IPS DF 6.9 (cell line): ENCODE measurements at regions not wholly inside any gene's neighbourhood (a gene's known extent, or its start where the extent isn't known, plus 50 kb on each side); places are given as distances from the start of the nearest gene placed in this dataset.
"Not testable (repeated sequence)": the region's sequence is repeated elsewhere in the genome, so short reads cannot be mapped to it uniquely, and the experiment has no call there.

Experiments used
- DNase-seq: peaks from one replicate; pipeline ENCODE4 v3.0.0-alpha.2; 2013; ENCODE audit warnings: low read depth, low spot score
- H3K27ac ChIP-seq: one replicate; pipeline ENCODE4 v1.5.1; 2013; ENCODE audit warnings: low read length, control low read depth
- H3K27me3 ChIP-seq: 2 replicates; pipeline ENCODE4 v1.6.1; 2013; ENCODE audit warnings: mild to moderate bottlenecking, low read length; ENCODE audit not compliant: control insufficient read depth, insufficient read depth
- H3K36me3 ChIP-seq: 2 replicates; pipeline ENCODE4 v1.6.1; 2013; ENCODE audit warnings: low read length; ENCODE audit not compliant: control insufficient read depth, insufficient read depth
- H3K4me1 ChIP-seq: 2 replicates; pipeline ENCODE4 v1.6.1; 2013; ENCODE audit warnings: low read length; ENCODE audit not compliant: control insufficient read depth, insufficient read depth
- H3K4me3 ChIP-seq: 2 replicates; pipeline ENCODE4 v1.5.1; 2013; ENCODE audit warnings: mild to moderate bottlenecking, low read length
- H3K9me3 ChIP-seq: 2 replicates; pipeline ENCODE4 v1.6.1; 2013; ENCODE audit warnings: low read length, inconsistent platforms; ENCODE audit not compliant: control insufficient read depth, insufficient read depth
- WGBS: extraction: QIAGEN DNeasy Blood & Tissue Kit; methylation state at CpG from one replicate; pipeline ENCODE4 v1.1.7; 2013; ENCODE audit warnings: mixed read lengths, missing lambda C conversion rate; ENCODE audit not compliant: insufficient read length, insufficient coverage; 5-methylcytosine and 5-hydroxymethylcytosine counted together

DNA sequence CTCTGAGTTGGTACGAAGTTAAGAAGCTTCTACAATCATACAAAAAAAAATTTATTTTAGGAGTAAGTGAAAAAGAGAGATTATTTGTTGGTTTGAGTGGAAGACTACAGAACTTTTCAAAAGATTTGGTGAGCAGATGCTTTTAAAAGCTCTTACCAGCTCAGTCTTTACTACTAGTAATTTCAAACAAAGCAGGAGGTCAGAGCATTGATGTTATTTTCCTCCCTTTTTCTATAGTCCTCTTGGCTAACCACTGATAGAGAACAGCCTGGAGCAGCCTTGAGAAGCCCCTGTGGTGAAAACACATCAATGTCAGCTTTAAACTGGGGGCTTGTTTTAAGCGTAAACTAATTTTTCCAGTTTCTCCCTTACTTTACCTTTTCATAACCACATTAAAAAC, 559.3 kb upstream of the CDH2 start:
- H3K27ac ChIP-seq: no peak overlapping the region
- H3K4me3 ChIP-seq: no peak overlapping the region
- no peaks in the 10 kb centered on the region for H3K27me3 ChIP-seq
- no CpG with 5 or more reads among the region's 2 CpGs for WGBS
- DNase-seq: no peak
- H3K9me3 ChIP-seq: no peaks in the 10 kb centered on the region
- no peaks in the 10 kb centered on the region for H3K4me1 ChIP-seq
- H3K36me3 ChIP-seq: no peaks in the 10 kb centered on the region

DNA sequence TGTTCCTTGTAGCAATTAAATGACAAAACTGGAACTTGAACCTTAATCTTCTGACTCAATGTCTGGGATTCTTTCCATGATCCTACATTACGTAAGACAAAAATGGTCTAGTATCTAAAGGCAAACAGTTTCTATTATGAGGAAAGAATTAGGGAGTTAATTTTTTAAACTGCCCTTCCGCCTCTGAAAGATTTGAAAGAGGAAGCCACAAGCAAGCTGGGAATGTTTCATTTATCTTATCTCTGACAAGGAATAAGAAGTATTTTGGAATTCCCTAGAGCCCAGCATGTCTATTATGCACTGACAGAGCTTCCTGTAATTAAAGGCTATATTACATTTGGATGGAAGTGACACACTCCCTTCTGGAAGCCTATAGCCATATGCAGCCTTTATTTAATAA, 558.8 kb upstream of the CDH2 start:
- WGBS: no CpG with 5 or more reads among the region's 2 CpGs
- no peak overlapping the region for H3K4me3 ChIP-seq
- H3K27ac ChIP-seq: no peak overlapping the region

DNA sequence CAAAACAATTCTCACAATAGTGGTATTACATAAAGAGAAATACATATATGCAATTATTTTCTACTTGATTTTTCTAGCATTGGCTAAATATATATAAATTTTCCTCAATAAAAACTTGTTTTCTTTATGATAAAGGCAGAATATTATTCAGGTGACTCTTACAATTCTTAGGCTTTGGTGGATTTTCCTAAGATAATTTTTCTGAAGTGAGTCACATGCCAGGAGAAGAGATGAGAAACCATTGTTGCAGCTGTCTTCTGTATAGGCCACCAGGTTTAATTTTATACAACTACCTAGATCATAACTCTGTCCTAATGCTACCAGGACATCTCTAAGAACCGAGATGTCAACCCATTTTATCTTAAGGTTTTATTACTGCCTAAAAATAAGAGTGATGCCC, 552.4 kb upstream of the CDH2 start:
- no peak overlapping the region for H3K4me3 ChIP-seq
- no peak overlapping the region for H3K27ac ChIP-seq
- no peaks in the 10 kb centered on the region for H3K9me3 ChIP-seq
- no peaks in the 10 kb centered on the region for H3K4me1 ChIP-seq
- no peak for DNase-seq
- H3K36me3 ChIP-seq: no peaks in the 10 kb centered on the region
- H3K27me3 ChIP-seq: no peaks in the 10 kb centered on the region
- WGBS: no CpG with 5 or more reads among the region's 1 CpG

More for the DNA sequence above, 558.8 kb upstream of the CDH2 start:
- Histone ChIP-seq H3K4me1 (no peaks in the 10 kb centered on the region), H3K36me3 (no peaks in the 10 kb centered on the region), H3K27me3 (no peaks in the 10 kb centered on the region), H3K9me3 (no peaks in the 10 kb centered on the region)
- no peak for DNase-seq

DNA sequence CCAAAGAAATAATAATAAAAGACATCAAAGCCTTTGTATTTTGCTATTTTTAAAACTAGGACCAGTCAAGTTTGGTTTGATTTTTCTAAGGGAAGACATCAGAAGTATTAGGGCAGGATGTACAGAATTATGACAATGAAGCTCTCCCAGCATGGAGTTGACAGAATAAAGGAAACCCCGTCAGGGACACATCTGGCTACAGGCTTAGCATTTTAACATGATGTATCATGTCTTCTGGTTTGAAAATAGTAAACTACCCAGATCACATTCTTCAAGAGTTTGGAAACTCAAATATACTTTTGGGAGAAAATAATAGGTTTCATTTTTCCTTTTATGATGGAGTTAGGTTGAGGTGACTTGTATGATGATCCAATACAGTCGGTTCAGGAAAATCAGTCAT, 552.0 kb upstream of the CDH2 start:
- H3K36me3 ChIP-seq: no peaks in the 10 kb centered on the region
- no peaks in the 10 kb centered on the region for H3K27me3 ChIP-seq
- no peak overlapping the region for H3K27ac ChIP-seq
- no peaks in the 10 kb centered on the region for H3K9me3 ChIP-seq
- no peak overlapping the region for H3K4me3 ChIP-seq
- WGBS: no CpG with 5 or more reads among the region's 2 CpGs
- H3K4me1 ChIP-seq: no peaks in the 10 kb centered on the region
- DNase-seq: no peak

DNA sequence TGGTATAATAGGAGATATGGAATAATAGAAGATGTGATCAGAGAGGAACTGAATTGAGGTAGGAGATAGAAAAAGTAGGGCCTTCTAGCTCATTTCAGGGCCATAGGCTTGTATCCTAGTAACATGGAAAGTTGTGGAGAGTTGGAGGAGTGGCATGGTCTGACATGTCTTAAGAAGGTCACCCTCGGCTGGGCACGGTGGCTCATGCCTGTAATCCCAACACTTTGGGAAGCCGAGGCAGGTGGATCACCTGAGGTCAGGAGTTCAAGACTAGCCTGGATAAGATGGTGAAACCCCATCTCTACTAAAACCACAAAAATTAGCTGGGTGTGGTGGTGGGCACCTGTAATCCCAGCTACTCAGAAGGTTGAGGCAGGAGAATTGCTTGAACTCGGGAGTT, 550.3 kb upstream of the CDH2 start:
- not testable (repeated sequence) for H3K36me3 ChIP-seq, H3K9me3 ChIP-seq, H3K27ac ChIP-seq, H3K4me3 ChIP-seq, H3K27me3 ChIP-seq, H3K4me1 ChIP-seq, DNase-seq
- WGBS: no CpG with 5 or more reads among the region's 4 CpGs

DNA sequence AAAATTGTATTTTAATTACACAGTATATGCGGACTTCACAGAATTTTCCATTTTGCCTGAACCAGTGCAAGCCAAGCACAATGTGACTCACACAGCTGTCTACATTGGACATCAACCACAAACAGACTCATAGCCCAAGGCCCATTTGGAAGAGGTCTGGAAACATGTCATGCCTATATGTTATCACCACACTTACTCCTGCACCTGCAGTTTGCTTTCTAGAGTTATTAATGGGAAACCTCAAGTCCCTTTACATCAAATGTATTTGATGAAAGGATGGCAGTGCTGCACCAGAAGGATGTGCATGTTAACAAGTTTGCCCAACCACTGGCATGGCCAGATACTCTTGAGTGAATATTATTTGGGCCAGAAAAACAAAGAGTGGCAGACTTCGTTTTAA, 548.9 kb upstream of the CDH2 start:
- no peaks in the 10 kb centered on the region for H3K9me3 ChIP-seq
- H3K4me3 ChIP-seq: no peak overlapping the region
- H3K27me3 ChIP-seq: no peaks in the 10 kb centered on the region
- H3K36me3 ChIP-seq: no peaks in the 10 kb centered on the region
- no peak for DNase-seq
- no peak overlapping the region for H3K27ac ChIP-seq
- WGBS: no CpG with 5 or more reads among the region's 2 CpGs
- H3K4me1 ChIP-seq: no peaks in the 10 kb centered on the region

DNA sequence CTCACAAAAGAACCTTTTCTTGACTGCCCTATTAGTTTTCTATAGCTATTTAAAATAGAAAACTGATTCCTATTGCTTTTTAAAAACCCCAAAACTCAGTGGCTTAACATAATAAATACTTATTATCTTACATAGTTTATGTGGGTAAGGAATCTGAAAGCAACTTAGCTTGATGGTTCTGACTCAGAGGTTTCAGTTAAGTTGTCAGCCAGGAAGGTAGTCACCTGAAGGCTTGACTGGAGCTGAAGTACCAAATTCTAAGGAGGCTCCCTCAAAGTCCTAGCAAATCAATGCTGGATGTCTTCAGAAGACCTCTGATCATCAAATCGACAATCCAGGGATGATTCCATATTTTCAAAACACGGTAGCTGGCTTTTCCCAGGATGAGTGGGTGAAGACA, 546.6 kb upstream of the CDH2 start:
- no peaks in the 10 kb centered on the region for H3K4me1 ChIP-seq
- no peaks in the 10 kb centered on the region for H3K27me3 ChIP-seq
- no peaks in the 10 kb centered on the region for H3K9me3 ChIP-seq
- DNase-seq: no peak
- H3K4me3 ChIP-seq: no peak overlapping the region
- H3K36me3 ChIP-seq: no peaks in the 10 kb centered on the region
- no peak overlapping the region for H3K27ac ChIP-seq
- no CpG with 5 or more reads among the region's 2 CpGs for WGBS

DNA sequence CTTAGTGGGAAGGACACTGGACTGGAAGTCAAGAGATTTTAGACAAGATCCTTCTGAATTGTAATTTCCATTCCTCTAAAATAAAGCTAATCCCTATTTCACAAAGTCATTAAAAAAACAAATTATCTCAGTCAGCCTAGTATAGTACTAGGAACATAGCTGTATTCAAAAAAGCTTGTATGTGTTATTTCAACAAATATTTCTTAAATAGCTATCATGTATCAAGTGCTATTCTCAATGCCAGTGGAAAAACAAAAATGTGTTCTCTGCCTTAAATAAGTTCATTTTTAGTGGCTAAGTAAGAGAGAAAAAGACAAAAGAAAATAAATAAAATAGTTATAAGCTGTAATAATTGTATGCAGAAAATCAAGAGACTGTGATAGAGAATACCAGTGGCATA, 541.8 kb upstream of the CDH2 start:
- H3K4me1 ChIP-seq: no peaks in the 10 kb centered on the region
- H3K9me3 ChIP-seq: no peaks in the 10 kb centered on the region
- no peaks in the 10 kb centered on the region for H3K36me3 ChIP-seq
- no peak overlapping the region for H3K4me3 ChIP-seq
- no peak overlapping the region for H3K27ac ChIP-seq
- H3K27me3 ChIP-seq: no peaks in the 10 kb centered on the region
- DNase-seq: no peak

DNA sequence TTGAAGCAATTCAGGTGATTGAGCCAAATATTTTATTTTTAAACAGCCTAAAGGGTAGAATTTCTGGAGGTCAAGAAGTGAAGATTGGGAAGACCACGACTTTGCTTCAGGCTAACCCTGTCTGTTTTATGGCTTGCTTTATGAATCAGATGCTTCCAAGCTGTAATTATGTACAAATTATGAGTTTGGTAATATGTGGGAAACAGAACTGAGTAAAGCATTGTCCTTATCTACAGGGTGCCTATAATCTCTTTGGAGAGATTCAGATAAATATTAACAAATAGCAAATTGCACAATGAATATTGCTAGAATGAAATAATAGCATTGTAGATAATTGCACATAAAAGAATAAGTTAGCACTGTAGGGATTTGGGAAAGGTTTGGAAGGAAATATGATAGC, 539.4 kb upstream of the CDH2 start:
- Histone ChIP-seq H3K36me3 (no peaks in the 10 kb centered on the region), H3K4me1 (no peaks in the 10 kb centered on the region), H3K27me3 (no peaks in the 10 kb centered on the region), H3K4me3 (no peak overlapping the region), H3K27ac (no peak overlapping the region), H3K9me3 (no peaks in the 10 kb centered on the region)
- WGBS: no CpG with 5 or more reads among the region's 1 CpG
- no peak for DNase-seq

DNA sequence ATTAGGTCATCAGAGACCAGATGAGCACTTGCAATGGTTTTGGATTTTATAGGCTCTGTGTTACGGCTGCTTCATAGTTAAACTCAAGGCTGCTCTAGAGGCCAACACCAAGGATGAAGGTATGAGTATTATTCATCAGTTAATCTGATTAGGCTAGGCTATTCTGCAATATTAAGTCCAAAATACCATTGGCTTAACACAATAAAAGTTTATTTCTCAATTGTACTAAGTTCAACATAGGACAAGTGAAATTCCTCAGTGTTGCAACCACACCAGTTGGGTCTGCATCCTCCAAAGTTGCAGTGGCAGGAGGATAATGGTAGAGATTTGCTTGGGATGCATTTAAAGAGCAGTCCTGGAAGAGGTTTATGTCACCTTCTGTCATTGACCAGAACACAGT, 538.3 kb upstream of the CDH2 start:
- peaks cover 1% of the 10 kb centered on the region; the same call in 1 of the 2 replicates for H3K4me1 ChIP-seq
- no peak overlapping the region for H3K4me3 ChIP-seq
- WGBS: no CpG with 5 or more reads among the region's 1 CpG
- H3K27ac ChIP-seq: no peak overlapping the region
- H3K36me3 ChIP-seq: no peaks in the 10 kb centered on the region
- no peaks in the 10 kb centered on the region for H3K27me3 ChIP-seq
- no peak for DNase-seq
- no peaks in the 10 kb centered on the region for H3K9me3 ChIP-seq

DNA sequence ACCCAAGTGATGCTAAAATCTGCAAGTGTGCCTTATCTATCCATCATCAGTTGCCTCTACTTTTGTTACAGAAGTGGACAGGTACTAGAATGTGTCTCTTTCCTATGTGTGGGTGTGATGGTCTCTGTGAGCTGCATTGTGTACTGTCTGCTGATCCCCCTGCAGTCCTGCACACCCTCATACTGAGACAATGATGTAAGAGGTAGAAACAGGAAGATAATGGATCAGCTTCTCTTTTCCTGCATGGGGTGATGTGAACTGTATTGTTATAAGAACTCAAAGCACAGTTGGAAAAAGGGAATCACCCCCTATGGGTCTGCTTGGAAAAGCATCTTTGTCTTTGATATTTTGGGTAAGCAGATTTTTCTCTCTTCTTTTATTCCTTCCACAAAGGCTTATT, 537.6 kb upstream of the CDH2 start:
- Histone ChIP-seq H3K27me3 (no peaks in the 10 kb centered on the region), H3K27ac (no peak overlapping the region), H3K4me3 (no peak overlapping the region), H3K36me3 (no peaks in the 10 kb centered on the region), H3K4me1 (peaks cover 1% of the 10 kb centered on the region; the same call in 1 of the 2 replicates), H3K9me3 (no peaks in the 10 kb centered on the region)
- no peak for DNase-seq
